ENCODE measurements at regions not wholly inside any gene's neighbourhood (a gene's known extent, or its start where the extent isn't known, plus 50 kb on each side); places are given as distances from the start of the nearest gene placed in this dataset.

DNA sequence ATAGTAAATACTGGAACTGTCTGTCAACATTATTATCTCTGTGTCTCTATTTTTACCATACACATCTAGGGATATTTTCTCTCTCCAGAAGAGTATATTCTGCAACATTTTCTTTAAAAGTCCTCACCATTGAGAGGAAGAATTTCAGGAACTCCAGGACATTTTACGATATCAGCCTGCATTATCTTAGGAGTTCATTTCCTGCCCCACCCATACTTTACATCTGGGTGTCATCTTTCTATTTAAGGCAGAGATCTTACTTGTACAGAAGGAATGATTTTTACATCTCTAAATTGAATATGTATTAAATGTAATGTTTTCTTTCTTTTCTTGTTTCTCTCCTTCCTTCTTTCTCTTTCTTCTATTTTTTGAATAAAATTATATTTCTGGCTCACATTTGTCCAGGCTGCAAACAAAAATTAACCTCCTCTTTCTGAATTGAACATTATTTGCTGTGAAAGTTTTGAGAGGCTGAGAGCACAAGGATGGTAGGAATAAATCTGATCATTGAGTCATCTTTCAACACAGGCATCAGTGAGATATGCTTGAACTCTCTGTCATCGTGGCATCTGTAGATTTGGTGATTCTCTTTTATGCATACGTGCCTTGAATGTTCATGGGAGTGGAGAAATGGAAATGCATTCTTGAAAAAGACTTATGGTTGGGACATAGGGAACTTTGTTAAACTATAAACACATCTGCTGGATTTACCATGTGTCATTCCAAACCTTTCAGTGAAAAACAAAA lies 753.6 kb downstream of the SLC16A7 start:
- no peak overlapping the region for H3K4me3 ChIP-seq (ENCODE audit: low read depth, low read length)
- H3K27me3 ChIP-seq (ENCODE audit: insufficient read depth, low read length) = no peaks in the 10 kb centered on the region
- no peak overlapping the region for H2AFZ ChIP-seq (ENCODE audit: low read length, unreplicated experiment)
- no peaks in the 10 kb centered on the region for H3K36me3 ChIP-seq (ENCODE audit: insufficient read depth, low read length)
- no peaks in the 10 kb centered on the region for H3K79me2 ChIP-seq (ENCODE audit: control insufficient read depth, insufficient read depth, low read length, unreplicated experiment)
- no peaks in the 10 kb centered on the region for H3K4me1 ChIP-seq (ENCODE audit: control insufficient read depth, insufficient read depth, low read length, unreplicated experiment)
- H3K27ac ChIP-seq (ENCODE audit: low read depth, low read length) = no peak overlapping the region

DNA sequence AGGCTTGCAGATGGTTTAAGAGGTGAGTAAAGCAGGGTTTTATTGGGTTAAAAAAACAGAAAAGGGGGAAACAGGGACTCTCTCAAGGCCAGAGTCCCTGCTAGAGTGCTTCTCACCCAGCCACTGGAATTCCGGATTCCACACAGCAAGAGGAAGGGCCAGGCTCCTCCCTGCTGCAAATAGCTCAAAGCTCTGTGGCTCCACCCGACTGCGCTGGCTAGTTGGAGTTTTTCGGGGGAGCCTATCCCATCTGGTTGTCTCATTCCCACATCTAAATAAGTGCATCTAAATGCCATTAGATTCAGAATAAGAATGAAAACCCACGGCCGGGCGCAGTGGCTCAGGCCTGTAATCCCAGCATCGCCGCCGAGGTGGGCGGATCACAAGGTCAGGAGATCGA lies 791.5 kb downstream of the SLC16A7 start:
- H3K27ac ChIP-seq (ENCODE audit: low read depth, low read length) = no peak overlapping the region
- no peak overlapping the region for H3K4me3 ChIP-seq (ENCODE audit: low read depth, low read length)
- H3K27me3 ChIP-seq (ENCODE audit: insufficient read depth, low read length) = no peaks in the 10 kb centered on the region
- H3K79me2 ChIP-seq (ENCODE audit: control insufficient read depth, insufficient read depth, low read length, unreplicated experiment) = no peaks in the 10 kb centered on the region
- H3K36me3 ChIP-seq (ENCODE audit: insufficient read depth, low read length) = no peaks in the 10 kb centered on the region
- no peaks in the 10 kb centered on the region for H3K4me1 ChIP-seq (ENCODE audit: control insufficient read depth, insufficient read depth, low read length, unreplicated experiment)
- no peak overlapping the region for H2AFZ ChIP-seq (ENCODE audit: low read length, unreplicated experiment)

DNA sequence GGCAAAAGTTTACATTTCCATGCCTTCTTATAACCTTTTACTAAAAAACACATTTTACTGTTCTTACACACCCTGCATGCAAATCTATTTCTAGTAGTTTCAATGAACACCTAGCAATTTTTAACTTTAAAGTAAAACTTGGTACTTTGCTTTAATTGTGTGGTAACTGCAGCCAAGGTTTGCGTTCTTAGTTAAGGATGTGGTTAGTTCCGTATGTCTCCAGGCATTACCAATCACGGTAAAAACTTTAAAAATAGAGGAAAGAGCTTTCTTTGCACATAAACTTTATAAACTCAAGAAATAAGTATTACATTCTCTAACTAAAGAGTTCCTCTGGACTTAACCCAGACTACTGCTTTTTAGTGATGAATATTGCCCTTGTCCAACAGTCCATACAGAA lies 795.2 kb downstream of the SLC16A7 start:
- Histone ChIP-seq H3K27ac (ENCODE audit: low read depth, low read length) (no peak overlapping the region), H3K27me3 (ENCODE audit: insufficient read depth, low read length) (no peaks in the 10 kb centered on the region), H3K79me2 (ENCODE audit: control insufficient read depth, insufficient read depth, low read length, unreplicated experiment) (no peaks in the 10 kb centered on the region), H3K4me3 (ENCODE audit: low read depth, low read length) (no peak overlapping the region), H2AFZ (ENCODE audit: low read length, unreplicated experiment) (no peak overlapping the region), H3K4me1 (ENCODE audit: control insufficient read depth, insufficient read depth, low read length, unreplicated experiment) (peaks cover 11% of the 10 kb centered on the region), H3K36me3 (ENCODE audit: insufficient read depth, low read length) (no peaks in the 10 kb centered on the region)

DNA sequence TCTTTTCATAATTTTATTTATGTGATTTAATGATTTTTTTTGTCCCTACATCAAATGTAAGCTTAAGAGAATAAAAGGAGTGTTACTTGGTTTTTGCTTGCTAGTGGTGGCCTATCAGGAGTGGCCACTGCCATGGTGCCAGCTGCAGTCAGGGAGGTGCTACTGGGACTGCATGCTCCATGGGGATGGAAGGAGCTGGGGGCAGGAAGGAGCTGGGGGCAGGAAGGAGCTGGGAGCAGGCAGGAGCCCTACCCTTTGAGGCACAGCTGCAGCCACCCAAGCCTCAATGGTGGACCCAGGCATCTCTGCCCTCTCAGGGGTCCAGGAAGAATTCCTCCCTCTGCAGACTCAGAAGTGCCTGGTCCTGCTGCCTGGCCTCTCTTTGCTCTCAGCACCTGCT lies 796.0 kb downstream of the SLC16A7 start:
- peaks cover 11% of the 10 kb centered on the region for H3K4me1 ChIP-seq (ENCODE audit: control insufficient read depth, insufficient read depth, low read length, unreplicated experiment)
- no peak overlapping the region for H2AFZ ChIP-seq (ENCODE audit: low read length, unreplicated experiment)
- no peak overlapping the region for H3K4me3 ChIP-seq (ENCODE audit: low read depth, low read length)
- no peaks in the 10 kb centered on the region for H3K79me2 ChIP-seq (ENCODE audit: control insufficient read depth, insufficient read depth, low read length, unreplicated experiment)
- H3K36me3 ChIP-seq (ENCODE audit: insufficient read depth, low read length) = no peaks in the 10 kb centered on the region
- no peaks in the 10 kb centered on the region for H3K27me3 ChIP-seq (ENCODE audit: insufficient read depth, low read length)
- H3K27ac ChIP-seq (ENCODE audit: low read depth, low read length) = no peak overlapping the region

DNA sequence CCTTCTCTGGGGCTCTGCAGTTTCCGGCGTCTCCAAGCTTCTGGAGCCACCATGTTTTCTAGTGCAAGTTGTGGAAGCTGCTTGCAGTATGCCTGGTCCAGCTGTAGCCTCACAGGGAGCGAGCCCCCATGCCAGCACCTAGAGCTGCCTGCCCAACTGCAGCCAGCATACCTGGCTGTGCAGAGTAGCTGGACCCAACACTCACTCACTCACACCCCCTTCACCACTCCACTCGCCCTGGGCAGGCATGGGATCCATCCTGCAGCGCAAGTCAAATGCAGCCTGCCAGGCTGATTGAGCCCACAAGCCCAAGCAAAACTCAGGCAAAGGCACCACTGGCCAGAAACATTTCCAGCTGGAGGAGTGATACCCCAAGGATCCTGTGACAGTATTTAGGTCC lies 797.3 kb downstream of the SLC16A7 start:
- no peaks in the 10 kb centered on the region for H3K27me3 ChIP-seq (ENCODE audit: insufficient read depth, low read length)
- H3K27ac ChIP-seq (ENCODE audit: low read depth, low read length) = no peak overlapping the region
- H2AFZ ChIP-seq (ENCODE audit: low read length, unreplicated experiment) = no peak overlapping the region
- peaks cover 11% of the 10 kb centered on the region for H3K4me1 ChIP-seq (ENCODE audit: control insufficient read depth, insufficient read depth, low read length, unreplicated experiment)
- H3K79me2 ChIP-seq (ENCODE audit: control insufficient read depth, insufficient read depth, low read length, unreplicated experiment) = no peaks in the 10 kb centered on the region
- no peaks in the 10 kb centered on the region for H3K36me3 ChIP-seq (ENCODE audit: insufficient read depth, low read length)
- no peak overlapping the region for H3K4me3 ChIP-seq (ENCODE audit: low read depth, low read length)

DNA sequence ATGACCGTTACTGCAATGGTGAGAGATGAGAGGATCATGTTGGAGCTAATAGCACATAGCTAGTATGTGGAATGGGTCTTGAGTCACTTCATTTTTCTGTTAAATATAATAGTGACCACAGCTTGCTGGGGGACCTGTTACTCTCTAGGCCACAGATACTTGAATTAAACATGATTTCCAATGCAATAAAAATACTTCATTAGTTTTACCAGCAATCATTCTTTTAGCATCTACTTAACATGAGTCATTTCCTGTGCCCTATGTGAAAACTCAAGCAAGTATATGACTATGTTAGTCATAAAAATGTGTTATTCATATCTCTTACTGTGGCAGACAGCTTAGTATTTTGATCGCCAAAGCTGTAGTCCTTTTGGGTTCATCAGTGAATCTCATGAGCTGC lies 798.8 kb downstream of the SLC16A7 start:
- H2AFZ ChIP-seq (ENCODE audit: low read length, unreplicated experiment) = peak overlapping the region; percentile 67
- peak overlapping the region; percentile 56 for H3K27ac ChIP-seq (ENCODE audit: low read depth, low read length)
- no peaks in the 10 kb centered on the region for H3K36me3 ChIP-seq (ENCODE audit: insufficient read depth, low read length)
- H3K4me3 ChIP-seq (ENCODE audit: low read depth, low read length) = no peak overlapping the region
- H3K27me3 ChIP-seq (ENCODE audit: insufficient read depth, low read length) = no peaks in the 10 kb centered on the region
- H3K79me2 ChIP-seq (ENCODE audit: control insufficient read depth, insufficient read depth, low read length, unreplicated experiment) = no peaks in the 10 kb centered on the region
- H3K4me1 ChIP-seq (ENCODE audit: control insufficient read depth, insufficient read depth, low read length, unreplicated experiment) = peaks cover 11% of the 10 kb centered on the region

DNA sequence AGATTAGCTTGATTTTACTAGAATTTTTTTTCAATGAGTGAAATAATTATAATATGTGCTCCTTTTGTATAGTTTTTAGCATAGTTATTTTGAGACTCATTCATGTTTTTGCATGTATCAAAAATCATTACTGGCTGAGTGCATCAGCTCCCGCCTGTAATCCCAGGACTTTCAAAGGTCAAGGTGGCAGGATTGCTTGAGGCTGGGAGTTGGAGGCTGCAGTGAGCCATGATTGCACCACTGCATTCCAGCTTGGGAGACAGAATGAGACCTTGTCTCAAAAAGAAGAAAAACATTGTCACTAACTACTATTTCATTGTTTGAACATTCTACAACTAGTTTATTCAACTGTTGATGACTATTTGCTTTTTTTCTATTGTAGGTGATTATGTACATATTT lies 802.7 kb downstream of the SLC16A7 start:
- H3K4me1 ChIP-seq (ENCODE audit: control insufficient read depth, insufficient read depth, low read length, unreplicated experiment) = peaks cover 11% of the 10 kb centered on the region
- no peaks in the 10 kb centered on the region for H3K79me2 ChIP-seq (ENCODE audit: control insufficient read depth, insufficient read depth, low read length, unreplicated experiment)
- no peaks in the 10 kb centered on the region for H3K36me3 ChIP-seq (ENCODE audit: insufficient read depth, low read length)
- no peaks in the 10 kb centered on the region for H3K27me3 ChIP-seq (ENCODE audit: insufficient read depth, low read length)
- no peak overlapping the region for H3K4me3 ChIP-seq (ENCODE audit: low read depth, low read length)
- H2AFZ ChIP-seq (ENCODE audit: low read length, unreplicated experiment) = no peak overlapping the region
- H3K27ac ChIP-seq (ENCODE audit: low read depth, low read length) = no peak overlapping the region

DNA sequence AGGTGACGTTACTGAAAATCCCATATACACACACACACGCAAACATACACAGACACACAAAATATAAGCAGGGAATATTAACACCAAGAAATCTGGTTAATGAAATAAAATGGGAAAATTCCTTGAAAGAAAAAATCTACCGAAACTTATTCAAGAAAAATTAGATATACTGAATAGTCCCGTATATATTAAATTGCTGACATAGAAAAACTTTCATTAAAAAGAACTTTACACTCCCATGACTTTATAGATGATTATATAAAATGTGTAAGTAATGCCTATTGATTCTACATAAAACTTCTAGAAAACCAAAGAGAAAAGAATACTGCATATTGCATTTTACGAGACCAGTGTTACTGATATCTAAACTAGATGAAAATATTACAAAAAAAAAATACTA lies 803.2 kb downstream of the SLC16A7 start:
- H3K4me1 ChIP-seq (ENCODE audit: control insufficient read depth, insufficient read depth, low read length, unreplicated experiment) = peaks cover 10% of the 10 kb centered on the region
- no peaks in the 10 kb centered on the region for H3K27me3 ChIP-seq (ENCODE audit: insufficient read depth, low read length)
- no peaks in the 10 kb centered on the region for H3K79me2 ChIP-seq (ENCODE audit: control insufficient read depth, insufficient read depth, low read length, unreplicated experiment)
- H3K36me3 ChIP-seq (ENCODE audit: insufficient read depth, low read length) = no peaks in the 10 kb centered on the region
- H3K4me3 ChIP-seq (ENCODE audit: low read depth, low read length) = no peak overlapping the region
- no peak overlapping the region for H2AFZ ChIP-seq (ENCODE audit: low read length, unreplicated experiment)
- no peak overlapping the region for H3K27ac ChIP-seq (ENCODE audit: low read depth, low read length)

DNA sequence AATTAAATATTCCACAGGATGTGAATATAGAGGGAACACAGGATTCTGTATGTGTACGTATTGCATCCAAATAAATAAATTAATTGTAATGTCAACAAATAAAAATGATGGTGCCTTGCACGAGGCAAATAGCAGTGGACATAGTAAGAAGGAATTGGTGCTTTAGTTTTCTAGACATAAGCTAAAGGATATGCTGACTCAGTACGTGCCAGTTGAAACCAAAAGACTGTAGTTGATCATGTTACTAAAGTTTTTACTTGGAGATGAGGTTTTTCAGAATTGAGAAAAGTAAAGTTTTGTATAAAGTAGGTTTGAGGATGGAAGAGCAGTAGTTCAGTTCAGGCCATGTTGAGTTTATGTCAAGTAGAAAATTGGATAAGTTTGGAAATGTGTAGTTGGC lies 807.2 kb downstream of the SLC16A7 start:
- no peaks in the 10 kb centered on the region for H3K36me3 ChIP-seq (ENCODE audit: insufficient read depth, low read length)
- no peak overlapping the region for H3K27ac ChIP-seq (ENCODE audit: low read depth, low read length)
- no peaks in the 10 kb centered on the region for H3K27me3 ChIP-seq (ENCODE audit: insufficient read depth, low read length)
- H2AFZ ChIP-seq (ENCODE audit: low read length, unreplicated experiment) = no peak overlapping the region
- no peaks in the 10 kb centered on the region for H3K79me2 ChIP-seq (ENCODE audit: control insufficient read depth, insufficient read depth, low read length, unreplicated experiment)
- H3K4me1 ChIP-seq (ENCODE audit: control insufficient read depth, insufficient read depth, low read length, unreplicated experiment) = no peaks in the 10 kb centered on the region
- H3K4me3 ChIP-seq (ENCODE audit: low read depth, low read length) = no peak overlapping the region

DNA sequence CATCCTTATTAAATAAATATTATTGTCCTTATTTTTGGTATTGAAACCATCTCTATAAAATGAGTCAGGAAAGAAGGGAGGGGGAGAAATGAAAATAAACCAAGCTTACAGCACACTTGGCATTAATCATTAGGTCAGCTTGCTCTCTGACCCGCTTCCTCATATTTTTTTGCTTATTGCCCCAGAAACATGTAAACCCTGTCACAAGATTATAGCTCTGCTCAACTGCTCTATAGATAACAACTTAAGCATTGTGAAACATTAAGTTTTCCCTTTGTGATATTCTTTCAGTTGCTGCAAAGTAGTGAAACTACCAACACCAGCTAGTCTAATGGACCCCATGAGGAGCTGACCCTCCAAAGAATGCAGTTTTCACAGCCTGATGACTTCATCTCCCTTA lies 819.5 kb downstream of the SLC16A7 start:
- peaks cover 7% of the 10 kb centered on the region for H3K36me3 ChIP-seq (ENCODE audit: insufficient read depth, low read length)
- H3K27ac ChIP-seq (ENCODE audit: low read depth, low read length) = peak overlapping the region; percentile 86
- H3K4me3 ChIP-seq (ENCODE audit: low read depth, low read length) = peak overlapping the region; percentile 37; the same call in 1 of the 2 replicates
- peaks cover 11% of the 10 kb centered on the region for H3K4me1 ChIP-seq (ENCODE audit: control insufficient read depth, insufficient read depth, low read length, unreplicated experiment)
- H3K27me3 ChIP-seq (ENCODE audit: insufficient read depth, low read length) = no peaks in the 10 kb centered on the region
- H2AFZ ChIP-seq (ENCODE audit: low read length, unreplicated experiment) = peak overlapping the region; percentile 98
- H3K79me2 ChIP-seq (ENCODE audit: control insufficient read depth, insufficient read depth, low read length, unreplicated experiment) = no peaks in the 10 kb centered on the region

DNA sequence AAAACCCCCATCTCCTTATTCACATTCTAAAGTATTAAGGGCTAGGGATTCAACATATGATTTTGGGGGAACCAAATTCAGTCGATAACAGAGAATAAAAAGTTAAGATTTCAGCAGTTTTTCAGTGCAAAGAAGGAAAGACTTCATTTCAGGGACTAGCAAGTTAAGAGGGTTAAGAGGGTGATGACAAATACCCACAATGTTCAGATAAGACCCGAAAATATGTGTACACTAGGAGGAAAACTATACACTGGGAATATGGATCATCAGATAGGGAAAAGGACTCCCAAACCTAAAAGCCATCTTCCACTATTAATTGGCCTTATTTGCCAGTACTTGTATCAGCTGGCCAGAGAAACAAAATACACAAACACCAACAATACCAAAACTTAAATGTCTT lies 824.2 kb downstream of the SLC16A7 start:
- H3K36me3 ChIP-seq (ENCODE audit: insufficient read depth, low read length) = peaks cover 7% of the 10 kb centered on the region
- H2AFZ ChIP-seq (ENCODE audit: low read length, unreplicated experiment) = no peak overlapping the region
- H3K27me3 ChIP-seq (ENCODE audit: insufficient read depth, low read length) = no peaks in the 10 kb centered on the region

More for the DNA sequence above, 824.2 kb downstream of the SLC16A7 start:
- Histone ChIP-seq H3K27ac (ENCODE audit: low read depth, low read length) (no peak overlapping the region), H3K4me1 (ENCODE audit: control insufficient read depth, insufficient read depth, low read length, unreplicated experiment) (peaks cover 5% of the 10 kb centered on the region), H3K79me2 (ENCODE audit: control insufficient read depth, insufficient read depth, low read length, unreplicated experiment) (no peaks in the 10 kb centered on the region), H3K4me3 (ENCODE audit: low read depth, low read length) (no peak overlapping the region)
